DOHH2 (cell line): ENCODE measurements at regions not wholly inside any gene's neighbourhood (a gene's known extent, or its start where the extent isn't known, plus 50 kb on each side); places are given as distances from the start of the nearest gene placed in this dataset.

Experiments
- CTCF ChIP-seq: fragments of 200-600 bp; sonication (generic); IDR thresholded peaks from one replicate; pipeline ENCODE4 v1.5.1; 2014; ENCODE audit warnings: antibody characterized with exemption, mild to moderate bottlenecking, low read depth, low read length; ENCODE audit not compliant: poor library complexity, severe bottlenecking
- EZH2phosphoT487 ChIP-seq: fragments of 200-600 bp; sonication (generic); IDR thresholded peaks from 2 replicates; pipeline ENCODE4 v1.6.1; 2017; ENCODE audit warnings: borderline replicate concordance, mild to moderate bottlenecking, antibody characterized with exemption, low read length, moderate library complexity, mixed read lengths

GRCh38 chr7:57642730-57643129, 192.8 kb downstream of the ZNF716 start:
- TF ChIP-seq CTCF, result no peak
- TF ChIP-seq EZH2phosphoT487, result no peak
